ENCODE measurements at regions not wholly inside any gene's neighbourhood (a gene's known extent, or its start where the extent isn't known, plus 50 kb on each side); places are given as distances from the start of the nearest gene placed in this dataset.

DNA sequence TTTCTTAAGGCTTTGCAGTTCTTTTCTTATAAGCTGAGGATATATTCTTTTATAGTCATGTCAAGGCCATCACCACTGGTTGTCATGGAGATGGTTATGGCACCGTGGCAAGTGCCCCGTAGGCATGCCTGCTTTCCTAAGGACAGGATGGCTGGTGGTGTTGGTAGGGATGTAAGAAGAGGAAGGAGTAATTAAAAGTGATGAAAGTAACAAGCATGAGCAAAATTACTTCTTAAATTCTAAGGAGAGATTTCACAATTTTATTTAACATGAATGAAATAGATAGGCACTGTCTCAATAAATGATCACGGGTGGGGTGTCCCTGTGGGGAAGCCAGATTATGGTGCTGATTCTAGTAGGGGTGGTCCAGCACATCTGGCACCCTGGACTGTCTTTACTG, 290.2 kb upstream of the KLF4 start:
- H3K18ac ChIP-seq (ENCODE audit: insufficient read length, low read depth, low read length) = no peak overlapping the region
- DNase-seq = no peak
- TF ChIP-seq, protein P1, sequence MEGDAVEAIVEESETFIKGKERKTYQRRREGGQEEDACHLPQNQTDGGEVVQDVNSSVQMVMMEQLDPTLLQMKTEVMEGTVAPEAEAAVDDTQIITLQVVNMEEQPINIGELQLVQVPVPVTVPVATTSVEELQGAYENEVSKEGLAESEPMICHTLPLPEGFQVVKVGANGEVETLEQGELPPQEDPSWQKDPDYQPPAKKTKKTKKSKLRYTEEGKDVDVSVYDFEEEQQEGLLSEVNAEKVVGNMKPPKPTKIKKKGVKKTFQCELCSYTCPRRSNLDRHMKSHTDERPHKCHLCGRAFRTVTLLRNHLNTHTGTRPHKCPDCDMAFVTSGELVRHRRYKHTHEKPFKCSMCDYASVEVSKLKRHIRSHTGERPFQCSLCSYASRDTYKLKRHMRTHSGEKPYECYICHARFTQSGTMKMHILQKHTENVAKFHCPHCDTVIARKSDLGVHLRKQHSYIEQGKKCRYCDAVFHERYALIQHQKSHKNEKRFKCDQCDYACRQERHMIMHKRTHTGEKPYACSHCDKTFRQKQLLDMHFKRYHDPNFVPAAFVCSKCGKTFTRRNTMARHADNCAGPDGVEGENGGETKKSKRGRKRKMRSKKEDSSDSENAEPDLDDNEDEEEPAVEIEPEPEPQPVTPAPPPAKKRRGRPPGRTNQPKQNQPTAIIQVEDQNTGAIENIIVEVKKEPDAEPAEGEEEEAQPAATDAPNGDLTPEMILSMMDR (conservative IDR thresholded peaks at IDR 0.05) = no peak
- H3K36me3 Mint-ChIP-seq (ENCODE audit: insufficient read depth in 1 of 3, low read depth in 3 of 3) = no peaks in the 10 kb centered on the region
- H4K91ac ChIP-seq (ENCODE audit: insufficient read length, low read depth, low read length) = no peak overlapping the region
- H2BK20ac ChIP-seq (ENCODE audit: low read depth, low read length, poor library complexity, severe bottlenecking) = no peak overlapping the region
- H3K79me2 ChIP-seq (ENCODE audit: insufficient read depth, low read length) = no peaks in the 10 kb centered on the region
- no peaks in the 10 kb centered on the region for H3K27me3 Mint-ChIP-seq (ENCODE audit: low read depth)
- H3T11ph ChIP-seq (ENCODE audit: low read length) = no peak overlapping the region
- WGBS (ENCODE audit: extremely low coverage, insufficient read length, low lambda C conversion rate) = no CpG with 5 or more reads among the region's 3 CpGs
- no peak overlapping the region for H3K27ac ChIP-seq (ENCODE audit: insufficient read length, low read depth, low read length)
- no peaks in the 10 kb centered on the region for H3K4me1 ChIP-seq (ENCODE audit: insufficient read depth, low read length)
- H2AK5ac ChIP-seq (ENCODE audit: insufficient read length, low read length) = no peak overlapping the region
- no peak overlapping the region for H2BK12ac ChIP-seq (ENCODE audit: insufficient read length, low read depth, low read length)
- H4K20me1 ChIP-seq (ENCODE audit: control insufficient read depth, insufficient read depth, insufficient read length) = no peaks in the 10 kb centered on the region
- H3K79me1 ChIP-seq (ENCODE audit: insufficient read depth, low read depth, low read length, poor library complexity, severe bottlenecking) = no peaks in the 10 kb centered on the region
- H3K9me3 Mint-ChIP-seq = no peaks in the 10 kb centered on the region
- H3K4me3 Mint-ChIP-seq = no peak overlapping the region
- H2BK120ac ChIP-seq (ENCODE audit: low read depth, low read length, poor library complexity, severe bottlenecking) = no peak overlapping the region
- H3K9me3 ChIP-seq (ENCODE audit: control insufficient read depth, low read depth, low read length) = no peaks in the 10 kb centered on the region
- H3K23ac ChIP-seq (ENCODE audit: insufficient read length, low read depth, low read length) = no peak overlapping the region
- no peak overlapping the region for H3K4me2 ChIP-seq (ENCODE audit: insufficient read depth, insufficient read length, low read length)
- H3K23me2 ChIP-seq (ENCODE audit: insufficient read length, low read depth, low read length, poor library complexity, severe bottlenecking) = no peaks in the 10 kb centered on the region
- no peak overlapping the region for H2BK5ac ChIP-seq (ENCODE audit: insufficient read length, low read length)
- H3K4me1 Mint-ChIP-seq = peaks cover 9 to 12% of the 10 kb centered on the region in 2 experiments; a peak in 3 of 4 replicates
- H2AFZ ChIP-seq (ENCODE audit: low read length) = no peak overlapping the region
- H2BK15ac ChIP-seq (ENCODE audit: low read depth, low read length) = no peak overlapping the region
- H3K9ac ChIP-seq (ENCODE audit: extremely low read depth, insufficient read length, low read length) = no peak overlapping the region
- H3K4ac ChIP-seq (ENCODE audit: low read depth, low read length) = no peak overlapping the region
- H3K14ac ChIP-seq (ENCODE audit: insufficient read depth, low read length) = no peak overlapping the region
- no peak overlapping the region for H3K27ac Mint-ChIP-seq
- no peak overlapping the region for H3K56ac ChIP-seq (ENCODE audit: insufficient read length, low read depth, low read length)
- H4K8ac ChIP-seq (replicated peaks; ENCODE audit: insufficient read length, low read depth, low read length) = no peak overlapping the region
- H4K5ac ChIP-seq (ENCODE audit: insufficient read length, low read depth, low read length) = no peak overlapping the region
- no peaks in the 10 kb centered on the region for H3K27me3 ChIP-seq (ENCODE audit: insufficient read depth, low read length)
